ENCODE measurements at regions not wholly inside any gene's neighbourhood (a gene's known extent, or its start where the extent isn't known, plus 50 kb on each side); places are given as distances from the start of the nearest gene placed in this dataset.

- TF ChIP-seq CTCF (IDR thresholded peaks at IDR 0.05) (no peak), EP300 (IDR thresholded peaks at IDR 0.05) (no peak)
These were observed 133.1 kb upstream of the ATP2B2 start for GRCh38 chr3:10638466-10638865.
